HG03060 (cell line): ENCODE measurements at regions not wholly inside any gene's neighbourhood (a gene's known extent, or its start where the extent isn't known, plus 50 kb on each side); places are given as distances from the start of the nearest gene placed in this dataset.
"Not testable (repeated sequence)": the region's sequence is repeated elsewhere in the genome, so short reads cannot be mapped to it uniquely, and the experiment has no call there.

Experiments
- ATAC-seq: cut with Tn5 transposase; IDR thresholded peaks from one replicate; pipeline ENCODE4 v1.9.1; 2021; ENCODE audit warnings: low read depth, moderate number of reproducible peaks; ENCODE audit not compliant: unreplicated experiment

DNA sequence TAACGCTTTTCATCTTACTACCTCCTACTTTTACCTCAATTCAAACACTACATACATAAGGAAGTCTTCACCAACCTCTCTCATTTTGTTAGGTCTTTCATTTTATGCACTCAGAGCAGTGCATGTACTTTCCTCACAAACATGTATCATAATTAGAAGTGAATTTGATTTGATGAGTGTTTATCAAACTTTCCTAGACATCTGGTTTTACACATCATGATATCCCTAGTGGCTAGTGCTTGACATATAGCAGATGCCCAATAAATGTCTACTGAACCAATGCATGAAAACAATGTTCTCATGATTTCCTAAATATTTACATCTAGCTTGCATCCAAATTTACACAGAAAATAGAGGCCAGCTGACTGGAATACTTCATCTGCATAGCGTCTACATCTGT, 323.4 kb upstream of the KIF2B start:
- no peak for ATAC-seq

DNA sequence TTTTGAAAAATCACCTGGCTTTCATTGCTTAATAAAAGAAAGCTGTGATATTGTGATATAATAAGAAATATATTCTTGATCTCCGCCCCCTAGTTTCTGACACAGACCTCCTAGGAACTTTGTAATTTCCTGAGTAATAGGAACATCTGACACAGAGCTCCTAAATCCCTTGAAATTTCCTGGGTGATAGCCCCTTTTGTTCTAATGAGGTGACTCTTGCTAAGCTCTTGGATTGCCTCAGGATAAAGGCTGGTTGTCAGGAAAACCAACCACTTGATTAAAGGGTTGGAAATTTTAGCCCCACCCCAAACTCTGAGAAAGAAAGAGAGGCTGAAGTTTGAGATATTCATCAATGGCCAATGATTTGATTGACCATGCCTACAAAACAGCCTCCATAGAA, 326.4 kb upstream of the KIF2B start:
- ATAC-seq, result no peak

DNA sequence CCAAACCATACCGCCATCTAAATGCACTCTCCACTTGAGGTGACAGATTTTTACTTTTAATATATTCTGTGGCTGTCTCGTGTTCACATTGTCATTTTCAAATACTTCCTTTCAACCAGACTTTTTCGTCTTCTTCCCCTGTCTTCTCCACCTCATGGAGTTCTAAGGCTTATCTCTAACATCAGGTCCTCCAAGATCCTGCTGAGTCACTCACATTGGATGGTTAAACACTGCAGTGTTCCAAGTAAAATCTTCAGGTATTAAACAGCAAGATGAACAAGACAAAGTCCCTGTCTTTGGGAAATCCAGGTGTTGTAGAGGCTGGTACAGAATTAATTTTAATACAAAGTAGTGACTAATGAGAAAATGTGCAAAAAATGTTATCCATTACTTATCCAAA, 330.2 kb upstream of the KIF2B start:
- no peak for ATAC-seq

DNA sequence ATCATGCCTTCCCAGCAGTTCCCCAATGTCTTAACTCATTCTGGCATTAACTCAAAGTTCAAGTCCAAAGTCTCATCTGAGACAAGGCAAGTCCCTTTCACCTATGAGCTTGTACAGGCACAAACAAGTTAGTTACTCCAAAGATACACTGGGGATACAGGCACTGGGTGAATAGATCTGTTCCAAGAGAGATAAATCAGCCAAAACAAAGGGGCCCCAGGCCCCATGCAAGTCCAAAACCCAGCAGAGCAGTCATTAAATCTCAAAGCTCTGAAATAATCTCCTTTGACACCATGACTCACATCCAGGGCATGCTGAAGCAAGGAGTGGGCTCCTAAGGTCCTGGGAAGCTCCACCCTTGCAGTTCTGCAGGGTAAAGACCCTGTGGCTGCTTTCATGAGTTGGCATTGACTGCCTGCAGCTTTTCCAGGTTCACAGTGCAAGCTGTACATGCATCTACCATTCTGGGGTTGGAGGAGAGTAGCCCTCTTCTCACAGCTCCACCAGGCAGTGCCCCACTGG, 332.2 kb upstream of the KIF2B start:
- no peak for ATAC-seq

DNA sequence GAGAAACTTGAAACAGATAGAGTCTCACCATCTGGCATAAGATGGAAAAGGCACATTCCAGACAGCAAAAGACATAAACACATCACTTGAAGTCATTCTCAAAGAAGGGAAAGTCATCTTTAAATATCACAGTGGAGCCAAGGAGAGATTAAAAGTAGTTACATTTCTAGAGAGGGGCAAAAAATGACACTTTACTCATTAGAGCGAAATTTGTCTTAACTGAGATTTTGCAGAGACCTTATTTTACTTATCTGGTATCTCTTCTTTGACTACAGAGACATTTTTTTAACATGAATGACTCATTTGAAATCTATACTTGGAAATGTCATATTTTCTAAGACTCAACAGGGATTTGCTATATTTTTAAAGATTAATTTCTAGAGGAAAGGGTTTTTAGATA, 339.0 kb upstream of the KIF2B start:
- no peak for ATAC-seq

DNA sequence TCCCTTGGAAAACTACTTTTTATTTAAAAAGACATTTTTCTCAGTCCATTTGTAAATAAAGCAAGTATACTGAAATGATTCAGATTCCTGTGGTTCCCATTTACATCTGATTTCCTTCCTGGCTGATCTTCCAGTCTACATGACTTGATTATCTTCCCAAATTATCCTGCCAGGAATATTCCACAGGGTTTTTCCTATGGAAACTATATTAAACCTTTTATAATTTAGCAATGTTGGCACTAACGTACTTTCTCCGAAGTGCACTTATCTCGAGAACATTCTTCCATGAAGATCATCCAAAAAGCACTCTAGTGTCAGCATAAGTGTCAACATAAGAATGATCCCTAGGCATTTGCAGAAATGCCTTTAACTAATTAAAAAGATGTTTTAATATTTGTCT, 347.7 kb upstream of the KIF2B start:
- ATAC-seq, result no peak

DNA sequence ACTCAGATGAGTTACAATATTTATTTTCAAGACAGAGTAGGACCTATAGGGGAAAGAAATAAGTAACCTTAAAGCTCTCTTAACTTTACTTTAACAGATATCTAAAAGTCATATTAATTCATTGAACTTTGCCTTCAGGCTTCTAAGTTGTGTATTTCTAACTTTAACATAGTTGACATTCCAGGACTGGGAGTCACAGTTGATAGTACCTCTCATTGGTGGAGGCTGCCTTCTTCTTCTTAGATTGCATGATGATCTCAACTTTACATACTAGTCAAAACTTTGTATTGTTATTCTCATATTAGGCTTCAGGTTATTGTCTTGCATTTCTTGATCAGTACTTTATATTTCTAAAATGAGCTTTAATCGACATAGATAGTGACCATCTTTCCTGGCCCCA, 350.1 kb upstream of the KIF2B start:
- no peak for ATAC-seq

DNA sequence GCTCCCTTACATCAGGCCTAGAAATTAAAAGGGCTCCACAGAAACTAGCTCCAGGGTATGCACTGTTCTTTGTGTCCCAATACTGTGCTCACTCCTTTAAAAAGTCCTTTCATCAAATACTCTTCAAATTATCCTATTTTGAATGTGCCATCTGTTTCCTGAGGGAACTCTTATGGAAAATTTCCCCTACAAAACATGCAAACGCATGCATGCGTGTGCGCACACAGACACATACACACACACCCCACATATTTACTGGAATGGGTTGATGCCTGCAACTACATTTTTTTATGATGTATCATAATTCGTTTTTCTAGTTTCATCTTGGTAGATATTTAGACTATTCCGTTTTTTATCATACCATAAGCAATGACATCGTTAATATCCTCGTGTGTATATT, 351.2 kb upstream of the KIF2B start:
- no peak for ATAC-seq

DNA sequence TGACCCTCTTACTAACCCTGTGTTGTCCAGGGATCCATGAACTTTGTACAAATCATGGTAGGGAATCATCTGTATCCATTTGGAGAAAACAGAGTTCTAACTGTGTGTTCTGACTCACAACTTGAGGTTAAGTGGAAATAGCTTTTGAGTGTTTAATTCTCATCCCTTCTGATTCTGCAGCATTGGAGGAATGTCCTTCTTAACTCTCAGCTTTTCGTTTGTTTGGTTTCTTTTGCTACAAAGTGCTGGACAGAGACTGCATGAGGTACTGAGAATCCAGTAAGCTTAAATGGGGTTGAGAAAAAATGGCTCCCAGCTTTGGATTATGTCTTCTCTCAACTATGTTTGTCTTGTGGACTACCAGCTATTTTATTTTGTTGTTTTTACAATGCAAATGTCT, 352.1 kb upstream of the KIF2B start:
- ATAC-seq, result no peak

DNA sequence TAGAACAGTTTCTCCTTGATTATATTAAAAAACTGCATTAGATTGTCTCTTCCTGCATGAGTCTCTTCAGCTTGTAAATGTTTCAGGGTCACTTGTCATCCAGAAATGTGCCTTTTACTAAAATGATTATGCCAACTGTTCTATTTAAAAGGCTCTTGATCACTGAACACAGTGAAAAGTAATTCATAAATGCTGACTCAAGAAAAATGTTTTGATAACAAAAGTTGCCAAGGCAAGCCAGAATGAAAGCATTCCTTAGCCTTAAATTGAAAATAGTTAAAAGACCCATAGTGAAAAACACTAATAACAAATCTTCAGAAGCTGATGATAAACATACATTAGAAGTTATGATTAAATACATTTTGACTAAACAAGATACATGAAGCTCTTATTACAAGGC, 356.0 kb upstream of the KIF2B start:
- no peak for ATAC-seq

DNA sequence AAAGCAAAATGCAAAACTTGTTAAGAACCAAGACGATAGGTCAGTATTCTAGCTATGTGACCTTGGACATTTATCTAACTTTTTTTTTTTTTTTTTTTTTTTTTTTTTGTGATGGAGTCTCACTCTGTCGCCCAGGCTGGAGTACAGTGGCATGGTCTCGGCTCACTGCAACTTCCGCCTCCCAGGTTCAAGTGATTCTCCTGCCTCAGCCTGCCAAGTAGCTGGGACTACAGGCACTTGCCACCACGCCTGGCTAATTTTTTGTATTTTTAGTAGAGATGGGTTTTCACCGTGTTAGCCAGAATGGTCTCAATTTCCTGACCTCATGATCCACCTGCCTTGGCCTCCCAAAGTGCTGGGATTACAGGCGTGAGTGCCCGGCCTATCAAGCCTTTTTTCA, 358.3 kb upstream of the KIF2B start:
- ATAC-seq, result not testable (repeated sequence)

DNA sequence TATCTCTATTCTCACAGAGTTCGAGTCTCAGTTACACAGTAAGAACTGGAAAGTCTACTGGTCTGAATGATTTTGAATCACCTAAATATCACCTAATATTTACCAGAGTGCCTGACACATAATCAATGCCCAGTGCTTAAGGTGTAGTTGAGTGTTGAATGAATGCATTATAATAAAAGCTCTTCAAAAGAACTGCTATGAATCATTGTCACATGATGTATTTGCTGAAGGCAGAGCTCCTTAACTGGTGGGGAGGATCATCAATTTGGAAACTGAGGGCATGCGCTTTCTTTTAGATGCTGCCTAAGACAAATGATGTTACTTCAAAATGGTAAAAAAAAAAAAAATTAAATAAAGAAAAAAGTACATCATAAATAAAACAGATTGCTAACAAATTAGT, 359.4 kb upstream of the KIF2B start:
- ATAC-seq, result no peak

DNA sequence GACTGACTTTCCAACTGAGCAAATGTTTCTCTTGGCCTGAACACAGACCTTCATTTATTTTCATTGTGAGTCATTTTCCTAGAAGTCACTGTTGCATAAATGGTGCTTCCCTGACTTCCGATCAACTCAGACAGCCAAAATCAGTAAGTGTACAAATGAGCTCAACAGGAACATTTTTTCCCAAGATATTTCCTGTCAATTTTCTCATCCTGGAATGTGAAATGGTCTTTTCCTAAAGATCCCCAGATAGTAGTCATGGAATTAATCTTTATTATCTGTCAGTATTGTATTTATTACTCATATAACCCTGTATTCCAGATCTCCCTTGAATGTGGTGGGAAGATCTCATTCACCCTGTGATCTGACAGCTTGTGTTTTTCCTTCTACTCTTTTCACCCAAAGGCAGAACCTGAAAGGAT, 360.3 kb upstream of the KIF2B start:
- no peak for ATAC-seq

DNA sequence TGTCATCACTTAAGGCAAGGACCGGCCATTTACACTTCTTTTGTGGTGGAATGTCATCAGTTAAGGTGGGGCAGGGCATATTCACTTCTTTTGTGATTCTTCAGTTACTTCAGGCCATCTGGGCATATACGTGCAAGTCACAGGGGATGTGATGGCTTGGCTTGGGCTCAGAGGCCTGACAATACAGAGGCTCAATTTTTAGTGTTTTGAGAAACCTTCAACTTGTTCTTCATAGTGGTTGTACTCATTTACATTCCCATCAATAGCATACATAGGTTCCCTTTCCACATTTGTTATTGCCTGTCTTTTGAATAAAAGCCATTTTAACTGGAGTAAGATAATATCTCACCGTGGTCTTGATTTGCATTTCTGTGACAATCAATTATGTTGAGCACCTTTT, 366.8 kb upstream of the KIF2B start:
- ATAC-seq, result not testable (repeated sequence)

DNA sequence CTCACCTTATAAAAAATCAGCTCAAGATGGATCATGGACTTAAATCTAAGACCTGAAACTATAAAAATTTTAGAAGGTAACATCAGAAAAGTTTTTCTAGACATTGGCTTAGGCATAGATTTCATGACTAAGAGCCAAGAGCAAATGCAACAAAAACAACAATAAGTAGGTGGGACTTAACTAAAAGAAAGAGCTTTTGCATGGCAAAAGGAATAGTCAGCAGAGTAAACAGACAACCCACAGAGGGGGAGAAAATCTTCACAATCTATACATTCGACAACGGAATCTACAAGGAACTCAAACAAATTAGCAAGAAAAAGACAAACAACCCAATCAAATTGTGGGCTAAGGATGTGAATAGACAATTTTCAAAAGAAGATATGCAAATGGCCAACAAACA, 368.4 kb upstream of the KIF2B start:
- ATAC-seq, result no peak

DNA sequence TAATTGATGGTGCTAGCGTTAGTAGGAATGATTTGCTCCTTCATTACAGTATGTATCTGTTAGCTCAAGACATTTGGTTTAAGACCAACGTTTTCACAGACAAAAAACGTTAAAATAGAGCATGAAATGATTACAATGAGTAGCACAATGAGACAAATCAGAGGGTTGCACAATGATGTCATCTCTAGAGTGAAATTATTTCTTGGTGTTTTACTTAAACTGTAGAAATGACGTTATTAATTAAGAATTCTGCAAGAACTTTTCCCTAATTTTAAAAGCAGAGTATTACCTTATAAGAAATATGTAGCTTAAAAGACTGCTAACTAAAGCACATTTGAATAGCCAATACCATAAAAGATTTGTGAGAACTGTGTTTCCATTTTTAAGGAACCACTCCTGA, 373.4 kb upstream of the KIF2B start:
- no peak for ATAC-seq

DNA sequence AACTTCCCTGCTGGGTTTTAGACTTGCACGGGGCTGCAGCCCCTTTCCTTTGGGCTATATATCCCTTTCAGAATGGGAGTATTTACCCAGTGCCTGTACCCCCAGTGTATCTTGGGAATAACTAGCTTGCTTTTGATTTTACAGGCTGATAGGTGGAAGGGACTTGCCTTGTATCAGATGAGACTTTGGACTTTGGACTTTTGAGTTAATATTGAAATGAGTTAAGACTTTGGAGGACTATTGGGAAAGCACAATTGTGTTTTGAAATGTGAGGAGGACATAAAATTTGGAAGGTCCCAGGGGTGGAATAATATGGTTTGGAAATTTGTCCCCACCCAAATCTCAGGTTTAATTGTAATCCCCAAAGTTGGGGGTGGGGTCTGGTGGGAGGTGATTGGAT, 393.8 kb upstream of the KIF2B start:
- no peak for ATAC-seq

DNA sequence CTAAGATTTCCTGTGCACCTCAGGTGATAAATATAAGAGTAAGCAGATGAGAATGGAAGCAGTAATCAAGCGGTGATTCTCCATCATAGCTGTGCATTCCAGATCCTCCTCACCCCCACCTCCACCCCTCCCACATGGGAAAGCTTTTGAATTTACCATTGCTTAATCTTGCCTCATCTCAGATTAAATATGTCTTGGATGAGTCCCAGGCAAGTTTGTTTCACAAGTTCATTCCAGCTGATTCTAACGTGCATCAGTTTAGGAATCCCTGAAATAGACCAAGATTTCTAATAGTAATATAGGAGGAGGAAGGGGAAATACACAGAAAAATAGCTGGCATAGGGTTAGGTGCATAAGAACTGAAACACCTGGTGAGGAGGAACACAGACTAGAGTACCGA, 396.2 kb upstream of the KIF2B start:
- no peak for ATAC-seq

DNA sequence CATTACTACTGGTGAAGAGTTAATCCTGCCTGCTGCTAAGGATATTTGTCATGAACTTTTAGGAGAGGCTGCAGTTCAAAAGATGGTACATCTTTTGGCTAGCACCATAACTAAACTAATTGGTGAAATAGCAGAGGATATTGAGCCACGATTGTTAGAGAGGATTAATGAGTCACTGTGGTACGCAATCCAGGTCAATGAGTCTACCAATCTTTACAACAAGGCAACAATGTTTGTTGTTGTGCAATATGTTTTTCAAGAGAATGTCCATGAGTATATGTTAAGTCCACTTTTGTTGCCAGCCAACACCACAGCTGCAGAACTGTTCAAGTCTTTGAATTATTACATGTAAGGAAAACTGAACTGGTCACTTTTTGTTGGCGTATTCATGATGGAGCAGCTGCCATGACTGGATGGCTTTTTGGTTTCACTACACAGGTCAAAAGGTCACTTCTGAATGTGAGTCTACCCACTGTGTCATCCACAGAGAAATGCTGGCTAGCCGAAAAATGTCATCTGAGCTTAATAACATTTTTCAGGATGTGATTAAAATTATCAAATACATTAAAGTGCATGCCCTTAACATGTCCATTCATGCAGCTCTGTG, 402.6 kb upstream of the KIF2B start:
- no peak for ATAC-seq

DNA sequence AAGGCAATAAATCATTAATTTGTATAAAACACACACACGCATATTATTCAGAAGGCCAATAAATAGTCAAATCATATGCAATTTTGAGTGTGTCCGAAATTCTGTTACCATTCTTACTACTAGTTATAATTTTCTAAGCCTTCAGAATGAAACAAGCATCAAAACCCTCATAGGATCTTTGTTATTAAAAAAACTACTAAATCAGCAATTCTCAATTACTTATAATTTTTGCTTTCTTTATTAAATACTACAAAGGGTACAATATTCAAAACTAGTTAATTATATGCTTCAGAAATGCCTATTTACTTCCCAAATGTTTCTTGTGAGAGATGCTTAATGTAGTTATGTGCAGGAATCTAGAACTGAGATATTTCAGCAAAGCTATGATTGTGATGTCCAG, 413.1 kb upstream of the KIF2B start:
- no peak for ATAC-seq

DNA sequence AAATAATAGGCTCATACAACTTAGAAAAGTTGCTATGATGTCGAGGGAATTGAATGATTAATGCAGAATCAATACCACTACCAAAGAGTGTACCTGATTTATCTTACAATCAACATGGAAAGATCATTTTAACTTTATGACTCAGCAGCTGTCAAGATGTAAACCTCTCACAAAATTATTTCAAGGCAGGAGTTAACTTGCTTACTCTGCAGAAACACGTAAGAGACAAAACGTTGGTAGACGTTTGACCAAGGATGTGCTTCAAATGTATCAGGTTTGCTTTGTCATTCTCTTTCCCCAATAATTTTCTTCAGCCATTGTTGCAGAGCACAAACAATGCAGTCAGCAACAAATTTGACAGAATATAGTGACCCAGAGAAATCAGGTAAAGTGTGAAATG, 415.8 kb upstream of the KIF2B start:
- no peak for ATAC-seq

DNA sequence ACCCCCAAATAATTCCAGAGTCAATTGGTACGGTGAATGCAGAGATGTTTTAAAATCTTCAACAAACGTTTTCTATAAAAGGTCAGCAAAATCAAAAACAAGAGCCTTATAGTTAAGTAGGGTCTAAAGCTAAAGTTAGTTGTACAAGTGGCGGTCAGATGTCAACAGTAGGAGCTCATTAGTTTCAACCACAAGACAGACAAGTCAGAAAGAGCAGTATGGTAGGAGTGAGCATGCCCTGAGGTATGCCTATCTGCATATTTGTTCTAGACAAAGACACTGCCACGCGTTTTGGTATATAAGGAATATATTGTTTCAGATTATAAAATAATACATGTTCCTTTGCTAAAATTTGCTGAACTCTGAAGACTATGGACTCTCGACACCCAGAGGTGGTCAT, 431.5 kb upstream of the KIF2B start:
- no peak for ATAC-seq

DNA sequence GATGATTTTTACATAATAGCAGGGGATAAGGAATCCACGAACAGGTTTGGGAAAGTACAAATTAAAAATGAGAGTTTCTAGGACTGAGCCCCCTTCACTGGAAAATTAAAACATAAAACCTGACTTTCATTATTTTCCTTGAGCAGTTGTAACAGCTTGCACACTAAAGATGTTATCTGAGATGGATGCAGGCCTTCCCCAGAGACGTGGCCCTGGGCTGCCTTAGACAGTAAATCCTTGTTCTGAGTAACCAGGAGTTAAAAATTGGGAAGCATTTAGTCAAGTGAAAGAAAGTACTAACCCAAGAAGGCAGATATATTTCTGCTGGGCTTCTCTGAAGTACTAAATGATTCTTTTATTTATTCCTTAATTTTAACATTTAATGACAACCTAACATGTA, 432.2 kb upstream of the KIF2B start:
- ATAC-seq, result no peak
